ENCODE measurements at regions not wholly inside any gene's neighbourhood (a gene's known extent, or its start where the extent isn't known, plus 50 kb on each side); places are given as distances from the start of the nearest gene placed in this dataset.

- 77% methylated on average over 1 of the region's 1 CpG; no CpG with 5 or more reads in 1 of the 2 experiments for WGBS, 2 experiments (ENCODE audit: extremely low coverage in 1 of 2, insufficient coverage in 1 of 2, insufficient read length in 1 of 2, insufficient replicate concordance in 2 of 2, low coverage in 1 of 2, low lambda C conversion rate in 2 of 2, missing lambda C conversion rate in 1 of 2)
- no peaks in the 10 kb centered on the region for H3K9me3 ChIP-seq (ENCODE audit: insufficient read depth in 2 of 2, low read depth in 1 of 2, low read length in 1 of 2)
- no peak overlapping the region for H3K23ac ChIP-seq (ENCODE audit: insufficient read length)
- H3K4me2 ChIP-seq (ENCODE audit: insufficient read depth in 1 of 2, low read depth in 2 of 2, low read length in 2 of 2): no peak overlapping the region
- no peak overlapping the region for H3K9ac ChIP-seq (replicated peaks in 1 of 4; ENCODE audit: extremely low read depth in 1 of 4, low read depth in 3 of 4, low read length in 3 of 4)
- no peak for FAIRE-seq
- no peaks in the 10 kb centered on the region for H3K79me2 ChIP-seq (ENCODE audit: control insufficient read depth in 1 of 2, insufficient read depth in 2 of 2, low read length in 2 of 2)
- no peak overlapping the region for H2BK5ac ChIP-seq (ENCODE audit: low read depth, low read length)
- ChIA-PET CTCF (ENCODE audit: partially characterized antibody) (no interaction called here), POLR2A (ENCODE audit: partially characterized antibody) (no interaction called here)
- no peaks in the 10 kb centered on the region for H3K23me2 ChIP-seq (ENCODE audit: low read depth, low read length)
- no peak overlapping the region for H3K27ac ChIP-seq (ENCODE audit: low read depth, low read length)
- H2AK5ac ChIP-seq (ENCODE audit: low read depth, low read length): no peak overlapping the region
- no peaks in the 10 kb centered on the region for H3K79me1 ChIP-seq (ENCODE audit: low read depth, low read length)
- H2AFZ ChIP-seq (ENCODE audit: low read length): no peak overlapping the region
- H2BK20ac ChIP-seq (ENCODE audit: low read length): no peak overlapping the region
- H4K91ac ChIP-seq (replicated peaks; ENCODE audit: insufficient read length, low read length): no peak overlapping the region
- H2BK12ac ChIP-seq (ENCODE audit: low read depth, low read length): no peak overlapping the region
- H3K14ac ChIP-seq (ENCODE audit: insufficient read length): no peak overlapping the region
- H2BK120ac ChIP-seq (replicated peaks; ENCODE audit: low read depth, low read length): no peak overlapping the region
- DNase-seq (ENCODE audit: low read depth in 1 of 2, low spot score in 2 of 2): no peak
- H3K4me3 ChIP-seq (ENCODE audit: extremely low read depth in 1 of 4, insufficient read depth in 2 of 4, low read depth in 3 of 4, low read length in 4 of 4): no peak overlapping the region
- no peaks in the 10 kb centered on the region for H3K36me3 ChIP-seq (ENCODE audit: control insufficient read depth in 2 of 4, insufficient read depth in 4 of 4, low read length in 3 of 4)
- TF ChIP-seq RFX5 (IDR thresholded peaks at IDR 0.05; ENCODE audit: borderline replicate concordance, low read depth, low read length): no peak
- no peak for TF ChIP-seq CHD2 (IDR thresholded peaks at IDR 0.05; ENCODE audit: low read length)
- no peak for TF ChIP-seq KDM1A (IDR thresholded peaks at IDR 0.05; ENCODE audit: borderline replicate concordance, low read length)
- TF ChIP-seq POLR2AphosphoS5 (IDR thresholded peaks at IDR 0.05; ENCODE audit: low read depth, low read length): no peak
- no peak for TF ChIP-seq ASH2L (IDR thresholded peaks at IDR 0.05; ENCODE audit: low read length)
- no peak for TF ChIP-seq TAF7 (optimal IDR thresholded peaks at IDR 0.05; ENCODE audit: borderline replicate concordance, low read depth, low read length)
- no peak overlapping the region for H3K18ac ChIP-seq (ENCODE audit: extremely low read depth, low read length)
- no peak overlapping the region for H2BK15ac ChIP-seq (ENCODE audit: low read length)
- no peaks in the 10 kb centered on the region for H3K4me1 ChIP-seq (replicated peaks in 1 of 4; ENCODE audit: control insufficient read depth in 3 of 4, insufficient read depth in 4 of 4, low read length in 3 of 4)
- no peak overlapping the region for H4K5ac ChIP-seq (ENCODE audit: insufficient read length, low read depth, low read length)
- H4K20me1 ChIP-seq (replicated peaks in 1 of 2; ENCODE audit: control insufficient read depth in 1 of 2, insufficient read depth in 2 of 2, low read length in 2 of 2): no peaks in the 10 kb centered on the region
- H3K56ac ChIP-seq (replicated peaks; ENCODE audit: insufficient read length, low read depth, low read length): no peak overlapping the region
- H4K8ac ChIP-seq (ENCODE audit: extremely low read depth, insufficient read depth, low read length): no peak overlapping the region
- H3K27me3 ChIP-seq (replicated peaks in 1 of 4; ENCODE audit: control insufficient read depth in 3 of 4, extremely low read depth in 1 of 4, insufficient read depth in 3 of 4, low read length in 3 of 4): no peaks in the 10 kb centered on the region
- no peak overlapping the region for H3K4ac ChIP-seq (replicated peaks; ENCODE audit: insufficient read length, low read depth, low read length)
Measured at GRCh38 chr2:156112323-156112722, 220.2 kb downstream of the NR4A2 start.

Measured in H1 (cell line).